ENCODE measurements at regions not wholly inside any gene's neighbourhood (a gene's known extent, or its start where the extent isn't known, plus 50 kb on each side); places are given as distances from the start of the nearest gene placed in this dataset.

DNA sequence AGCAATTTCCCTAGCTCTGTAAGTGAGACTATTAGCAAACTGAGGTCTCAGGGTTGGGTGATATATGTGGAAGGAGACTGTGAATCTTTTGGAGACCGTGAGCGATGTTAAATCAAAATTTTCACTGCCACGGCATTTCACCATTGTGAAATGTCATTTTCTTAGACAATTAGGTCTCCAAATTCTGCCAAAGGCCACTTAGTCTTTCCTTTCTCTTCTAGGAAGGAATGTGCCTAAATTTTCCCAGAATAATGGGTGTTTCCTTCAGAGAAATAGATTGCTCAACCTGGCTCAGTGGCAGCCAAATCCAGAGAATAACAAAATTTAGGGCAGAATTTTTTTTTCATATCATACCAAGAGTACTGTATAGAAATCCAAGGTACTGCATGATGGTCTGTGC is 64.5 kb upstream of the SCEL start:
- TF ChIP-seq, protein P1, sequence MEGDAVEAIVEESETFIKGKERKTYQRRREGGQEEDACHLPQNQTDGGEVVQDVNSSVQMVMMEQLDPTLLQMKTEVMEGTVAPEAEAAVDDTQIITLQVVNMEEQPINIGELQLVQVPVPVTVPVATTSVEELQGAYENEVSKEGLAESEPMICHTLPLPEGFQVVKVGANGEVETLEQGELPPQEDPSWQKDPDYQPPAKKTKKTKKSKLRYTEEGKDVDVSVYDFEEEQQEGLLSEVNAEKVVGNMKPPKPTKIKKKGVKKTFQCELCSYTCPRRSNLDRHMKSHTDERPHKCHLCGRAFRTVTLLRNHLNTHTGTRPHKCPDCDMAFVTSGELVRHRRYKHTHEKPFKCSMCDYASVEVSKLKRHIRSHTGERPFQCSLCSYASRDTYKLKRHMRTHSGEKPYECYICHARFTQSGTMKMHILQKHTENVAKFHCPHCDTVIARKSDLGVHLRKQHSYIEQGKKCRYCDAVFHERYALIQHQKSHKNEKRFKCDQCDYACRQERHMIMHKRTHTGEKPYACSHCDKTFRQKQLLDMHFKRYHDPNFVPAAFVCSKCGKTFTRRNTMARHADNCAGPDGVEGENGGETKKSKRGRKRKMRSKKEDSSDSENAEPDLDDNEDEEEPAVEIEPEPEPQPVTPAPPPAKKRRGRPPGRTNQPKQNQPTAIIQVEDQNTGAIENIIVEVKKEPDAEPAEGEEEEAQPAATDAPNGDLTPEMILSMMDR (IDR thresholded peaks at IDR 0.05) = no peak

DNA sequence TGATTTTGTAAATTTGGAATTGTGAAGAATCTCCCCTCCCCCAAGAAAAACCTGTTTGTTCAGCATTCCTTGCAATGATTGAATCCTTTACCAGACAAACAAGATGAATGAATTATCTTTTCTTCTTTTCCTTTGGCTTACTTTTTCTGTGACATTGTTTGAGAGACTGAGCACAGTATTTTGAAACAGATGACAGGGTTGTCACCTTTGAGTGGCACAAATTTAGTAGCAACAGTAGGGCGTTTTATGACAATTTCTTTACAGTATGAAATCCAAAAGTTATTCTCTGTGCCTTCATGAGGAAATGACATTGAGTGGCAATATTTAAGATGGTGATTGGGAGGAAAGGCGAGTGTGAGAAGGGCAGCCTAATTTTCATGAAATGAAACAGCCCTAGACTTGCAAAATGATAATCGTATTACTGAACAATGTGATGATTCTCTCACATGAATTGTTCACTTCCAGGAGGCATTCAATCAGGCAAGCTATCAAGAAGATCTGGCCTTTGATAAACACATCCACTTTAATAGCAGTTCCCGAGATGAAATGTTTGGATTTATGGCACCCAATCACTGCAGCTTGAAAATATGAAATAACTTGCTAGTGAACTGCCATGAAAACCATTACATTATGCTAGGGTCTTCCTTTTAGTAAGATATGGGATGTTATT is 68.6 kb upstream of the SCEL start:
- TF ChIP-seq, protein P1 (IDR thresholded peaks at IDR 0.05) = no peak
- no peaks in the 10 kb centered on the region for H3K36me3 ChIP-seq (ENCODE audit: low read depth)
- H3K4me3 ChIP-seq = no peak overlapping the region
- ATAC-seq = no peak
- H3K4me1 ChIP-seq (ENCODE audit: low read depth) = no peaks in the 10 kb centered on the region
- DNase-seq = no peak
- no peaks in the 10 kb centered on the region for H3K9me3 ChIP-seq
- intact Hi-C loops (cut with DNase I, micrococcal nuclease) = no loop called here

More for the DNA sequence above, 64.5 kb upstream of the SCEL start:
- H3K4me1 ChIP-seq (ENCODE audit: low read depth) = no peaks in the 10 kb centered on the region
- no peak overlapping the region for H3K4me3 ChIP-seq
- intact Hi-C loops (cut with DNase I, micrococcal nuclease) = no loop called here
- H3K9me3 ChIP-seq = no peaks in the 10 kb centered on the region
- no peaks in the 10 kb centered on the region for H3K36me3 ChIP-seq (ENCODE audit: low read depth)
- no peak for DNase-seq
- ATAC-seq = no peak

DNA sequence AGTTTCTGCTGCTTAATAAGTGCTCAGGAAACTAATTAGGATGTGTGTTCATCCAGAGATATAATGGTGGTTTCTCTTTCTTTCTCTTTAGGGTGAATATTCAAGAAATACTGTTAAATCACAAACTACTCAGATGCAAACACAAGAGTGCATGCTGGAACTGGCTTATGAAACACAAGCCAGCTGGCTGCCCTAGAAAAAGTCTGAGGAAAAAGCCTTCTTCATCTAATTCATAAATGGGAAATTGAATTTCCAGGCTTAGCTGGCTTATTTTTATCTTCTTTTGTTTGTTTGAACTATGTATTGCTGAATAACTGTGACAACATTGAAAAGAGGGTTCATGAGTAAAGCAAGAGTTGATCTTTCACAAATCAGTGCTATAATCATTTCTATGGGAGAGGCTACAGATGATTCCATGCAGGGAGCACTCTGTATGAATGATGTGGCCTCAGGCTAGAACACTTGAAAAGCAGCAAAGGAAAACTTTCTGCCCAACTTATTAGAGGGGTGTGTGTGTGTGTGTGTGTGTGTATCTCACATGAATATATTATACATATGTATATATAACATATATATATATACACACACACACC is 69.8 kb upstream of the SCEL start:
- DNase-seq = no peak
- Histone ChIP-seq H3K9me3 (no peaks in the 10 kb centered on the region), H3K4me1 (ENCODE audit: low read depth) (no peaks in the 10 kb centered on the region), H3K4me3 (no peak overlapping the region), H3K36me3 (ENCODE audit: low read depth) (no peaks in the 10 kb centered on the region)
- intact Hi-C loops (cut with DNase I, micrococcal nuclease) = no loop called here
- no peak for ATAC-seq
- TF ChIP-seq, protein P1 (IDR thresholded peaks at IDR 0.05) = no peak

DNA sequence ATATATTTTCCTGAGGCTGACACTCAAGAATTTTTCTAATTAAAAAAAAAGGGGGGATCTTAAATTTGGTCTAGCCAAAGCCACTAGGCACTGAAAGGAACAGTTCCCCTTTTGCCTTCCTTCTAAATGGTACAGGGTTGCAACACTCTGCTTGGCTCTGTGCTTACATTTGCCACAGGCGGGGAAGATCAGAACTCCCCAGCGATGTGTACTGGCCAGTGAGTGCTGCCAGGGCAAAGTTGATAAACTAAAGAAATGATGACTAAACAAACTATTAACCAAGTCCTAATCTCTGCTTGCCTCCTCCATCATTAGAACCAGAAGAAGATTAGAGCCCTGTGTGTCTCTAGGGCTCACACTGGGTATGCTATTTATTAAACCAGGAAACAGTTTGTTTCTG is 75.3 kb upstream of the SCEL start:
- intact Hi-C loops (cut with DNase I, micrococcal nuclease) = no loop called here
- H3K4me3 ChIP-seq = no peak overlapping the region
- no peaks in the 10 kb centered on the region for H3K4me1 ChIP-seq (ENCODE audit: low read depth)
- peak; percentile 60 for ATAC-seq
- no peaks in the 10 kb centered on the region for H3K36me3 ChIP-seq (ENCODE audit: low read depth)
- H3K9me3 ChIP-seq = no peaks in the 10 kb centered on the region
- DNase-seq = peak in 1 of 3 donors; percentile 23
- TF ChIP-seq, protein P1 (IDR thresholded peaks at IDR 0.05) = no peak

DNA sequence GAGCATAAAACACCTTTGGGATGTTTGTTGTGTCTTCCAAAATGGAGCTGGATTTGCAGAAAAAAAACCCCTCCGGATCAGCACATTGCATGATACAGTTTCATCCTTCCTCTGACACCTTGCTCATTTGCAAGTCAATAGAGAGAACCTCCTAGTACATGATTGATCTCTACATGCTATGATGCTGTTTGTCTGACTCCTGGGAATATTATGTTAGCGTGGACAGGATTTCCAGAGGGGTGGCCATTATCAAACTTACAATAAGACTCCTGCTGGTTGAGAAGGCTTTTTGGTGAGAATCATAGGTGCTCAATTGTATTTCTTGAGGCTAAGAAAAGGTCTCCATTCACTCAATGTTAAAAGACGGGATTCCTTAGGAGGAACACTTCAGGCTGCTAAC is 75.9 kb upstream of the SCEL start:
- no peak for ATAC-seq
- TF ChIP-seq, protein P1 (IDR thresholded peaks at IDR 0.05) = no peak
- Histone ChIP-seq H3K9me3 (no peaks in the 10 kb centered on the region), H3K4me3 (no peak overlapping the region), H3K36me3 (ENCODE audit: low read depth) (no peaks in the 10 kb centered on the region), H3K4me1 (ENCODE audit: low read depth) (no peaks in the 10 kb centered on the region)
- intact Hi-C loops (cut with DNase I, micrococcal nuclease) = no loop called here
- no peak for DNase-seq

Measured in mucosa of descending colon (tissue), 3 donors.